ENCODE measurements at regions not wholly inside any gene's neighbourhood (a gene's known extent, or its start where the extent isn't known, plus 50 kb on each side); places are given as distances from the start of the nearest gene placed in this dataset.

GRCh38 chr4:123524958-123525628 lies 128.5 kb downstream of the SPRY1 start:
- Histone ChIP-seq H3K4me3 (ENCODE audit: low read depth, low read length, poor library complexity, severe bottlenecking) (no peak overlapping the region), H3K4me2 (ENCODE audit: low read length) (no peak overlapping the region), H3K4me1 (ENCODE audit: insufficient read depth, low read length, severe bottlenecking) (peaks cover 12% of the 10 kb centered on the region), H4K20me1 (ENCODE audit: insufficient read depth, low read length) (no peaks in the 10 kb centered on the region), H3K9me3 (ENCODE audit: low read length) (no peaks in the 10 kb centered on the region), H3K36me3 (ENCODE audit: insufficient read depth, low read length) (no peaks in the 10 kb centered on the region), H3F3A (ENCODE audit: insufficient read depth, low read length) (no peaks in the 10 kb centered on the region), H3K9me2 (ENCODE audit: low read depth, low read length) (no peaks in the 10 kb centered on the region), H3K9ac (ENCODE audit: low read length) (no peak overlapping the region), H3K27me3 (ENCODE audit: insufficient read depth, low read length) (no peaks in the 10 kb centered on the region), H2AFZ (ENCODE audit: low read length) (no peak overlapping the region), H3K79me2 (ENCODE audit: insufficient read depth, low read length) (no peaks in the 10 kb centered on the region), H3K27ac (ENCODE audit: low read depth, low read length, poor library complexity, severe bottlenecking) (no peak overlapping the region)
- TF ChIP-seq EZH2 (IDR thresholded peaks at IDR 0.05; ENCODE audit: borderline replicate concordance, low read length) (no peak), CTCF (IDR thresholded peaks at IDR 0.05; ENCODE audit: low read length) (no peak)

DNA sequence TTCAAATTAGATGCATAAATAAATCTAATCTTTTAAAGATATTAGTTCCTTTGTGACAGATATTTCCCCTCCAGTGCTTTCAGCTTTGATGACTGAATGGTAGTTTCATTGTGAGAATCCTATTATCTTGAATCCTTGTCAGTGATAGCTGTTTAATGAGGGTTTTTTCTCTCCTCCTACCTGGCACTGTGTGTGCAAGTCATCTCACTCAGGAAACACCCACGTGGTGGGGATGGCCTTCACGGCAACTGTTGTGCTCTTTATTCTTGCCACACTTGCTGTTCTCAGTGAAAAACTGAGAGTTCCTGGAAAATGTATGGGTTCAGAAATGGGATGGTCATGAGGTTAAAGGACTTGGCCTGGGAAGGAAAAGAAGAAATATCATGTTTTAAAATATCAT lies 129.9 kb downstream of the SPRY1 start:
- Histone ChIP-seq H3K4me1 (ENCODE audit: insufficient read depth, low read length, severe bottlenecking) (peaks cover 6% of the 10 kb centered on the region), H3K79me2 (ENCODE audit: insufficient read depth, low read length) (no peaks in the 10 kb centered on the region), H3K27me3 (ENCODE audit: insufficient read depth, low read length) (no peaks in the 10 kb centered on the region), H2AFZ (ENCODE audit: low read length) (peak overlapping the region; percentile 66; the same call in 1 of the 2 replicates), H3K36me3 (ENCODE audit: insufficient read depth, low read length) (no peaks in the 10 kb centered on the region), H4K20me1 (ENCODE audit: insufficient read depth, low read length) (no peaks in the 10 kb centered on the region), H3K4me3 (ENCODE audit: low read depth, low read length, poor library complexity, severe bottlenecking) (no peak overlapping the region), H3K4me2 (ENCODE audit: low read length) (no peak overlapping the region), H3K9me3 (ENCODE audit: low read length) (no peaks in the 10 kb centered on the region), H3F3A (ENCODE audit: insufficient read depth, low read length) (no peaks in the 10 kb centered on the region), H3K27ac (ENCODE audit: low read depth, low read length, poor library complexity, severe bottlenecking) (no peak overlapping the region), H3K9ac (ENCODE audit: low read length) (no peak overlapping the region), H3K9me2 (ENCODE audit: low read depth, low read length) (no peaks in the 10 kb centered on the region)
- TF ChIP-seq EZH2 (IDR thresholded peaks at IDR 0.05; ENCODE audit: borderline replicate concordance, low read length) = no peak
- TF ChIP-seq CTCF (IDR thresholded peaks at IDR 0.05; ENCODE audit: low read length) = no peak

- Histone ChIP-seq H3K36me3 (ENCODE audit: insufficient read depth, low read length) (no peaks in the 10 kb centered on the region), H3K27ac (ENCODE audit: low read depth, low read length, poor library complexity, severe bottlenecking) (no peak overlapping the region), H3F3A (ENCODE audit: insufficient read depth, low read length) (no peaks in the 10 kb centered on the region), H3K4me1 (ENCODE audit: insufficient read depth, low read length, severe bottlenecking) (peaks cover 6% of the 10 kb centered on the region), H3K4me2 (ENCODE audit: low read length) (no peak overlapping the region), H3K27me3 (ENCODE audit: insufficient read depth, low read length) (no peaks in the 10 kb centered on the region), H3K4me3 (ENCODE audit: low read depth, low read length, poor library complexity, severe bottlenecking) (no peak overlapping the region), H3K9me3 (ENCODE audit: low read length) (peaks cover 6% of the 10 kb centered on the region; the same call in 1 of the 2 replicates), H3K9me2 (ENCODE audit: low read depth, low read length) (no peaks in the 10 kb centered on the region), H3K79me2 (ENCODE audit: insufficient read depth, low read length) (no peaks in the 10 kb centered on the region), H4K20me1 (ENCODE audit: insufficient read depth, low read length) (no peaks in the 10 kb centered on the region), H2AFZ (ENCODE audit: low read length) (no peak overlapping the region), H3K9ac (ENCODE audit: low read length) (no peak overlapping the region)
- TF ChIP-seq EZH2 (IDR thresholded peaks at IDR 0.05; ENCODE audit: borderline replicate concordance, low read length) (no peak), CTCF (IDR thresholded peaks at IDR 0.05; ENCODE audit: low read length) (no peak)
Observed at GRCh38 chr4:123528501-123529277, 132.1 kb downstream of the SPRY1 start.
